H7 (cell line): ENCODE measurements at regions not wholly inside any gene's neighbourhood (a gene's known extent, or its start where the extent isn't known, plus 50 kb on each side); places are given as distances from the start of the nearest gene placed in this dataset.
"Not testable (repeated sequence)": the region's sequence is repeated elsewhere in the genome, so short reads cannot be mapped to it uniquely, and the experiment has no call there.

ENCODE experiments used
- DNase-seq: peaks from one replicate; pipeline ENCODE4 v3.0.0; 2012
- H3K27me3 ChIP-seq: 2 replicates; pipeline ENCODE4 v1.6.0; 2011; ENCODE audit warnings: mild to moderate bottlenecking, low read length; ENCODE audit not compliant: control insufficient read depth, insufficient read depth
- H3K36me3 ChIP-seq: replicated peaks from 2 replicates; pipeline ENCODE4 v1.5.1; 2011; ENCODE audit warnings: low read length; ENCODE audit not compliant: control insufficient read depth, insufficient read depth
- H3K4me3 ChIP-seq: 2 replicates; pipeline ENCODE4 v1.5.1; 2011; ENCODE audit warnings: low read depth, mild to moderate bottlenecking, control low read depth, low read length, moderate library complexity; ENCODE audit not compliant: insufficient read depth

- no peak overlapping the region for H3K4me3 ChIP-seq
- no peaks in the 10 kb centered on the region for H3K36me3 ChIP-seq
- no peaks in the 10 kb centered on the region for H3K27me3 ChIP-seq
- no peak for DNase-seq
Measured at GRCh38 chr14:28365510-28365909, 401.1 kb upstream of the FOXG1 start.

GRCh38 chr14:28373721-28374120, 392.9 kb upstream of the FOXG1 start:
- H3K36me3 ChIP-seq: no peaks in the 10 kb centered on the region
- DNase-seq: no peak
- no peaks in the 10 kb centered on the region for H3K27me3 ChIP-seq
- H3K4me3 ChIP-seq: no peak overlapping the region

- no peaks in the 10 kb centered on the region for H3K36me3 ChIP-seq
- H3K4me3 ChIP-seq: no peak overlapping the region
- no peaks in the 10 kb centered on the region for H3K27me3 ChIP-seq
- DNase-seq: peak; percentile 21
Measured at GRCh38 chr14:28375295-28375694, 391.3 kb upstream of the FOXG1 start.

- H3K27me3 ChIP-seq: no peaks in the 10 kb centered on the region
- no peak overlapping the region for H3K4me3 ChIP-seq
- no peak for DNase-seq
- H3K36me3 ChIP-seq: no peaks in the 10 kb centered on the region; the same call in 1 of the 2 replicates
Measured at GRCh38 chr14:28381656-28382055, 384.9 kb upstream of the FOXG1 start.

GRCh38 chr14:28382444-28383190, 384.0 kb upstream of the FOXG1 start:
- Histone ChIP-seq H3K36me3 (no peaks in the 10 kb centered on the region; the same call in 1 of the 2 replicates), H3K4me3 (no peak overlapping the region), H3K27me3 (no peaks in the 10 kb centered on the region)
- no peak for DNase-seq

GRCh38 chr14:28398506-28398905, 368.1 kb upstream of the FOXG1 start:
- Histone ChIP-seq H3K36me3 (no peaks in the 10 kb centered on the region), H3K27me3 (no peaks in the 10 kb centered on the region), H3K4me3 (no peak overlapping the region)
- no peak for DNase-seq

GRCh38 chr14:28401705-28402104, 364.9 kb upstream of the FOXG1 start:
- H3K4me3 ChIP-seq, H3K27me3 ChIP-seq, H3K36me3 ChIP-seq, DNase-seq: not testable (repeated sequence)

- no peaks in the 10 kb centered on the region for H3K36me3 ChIP-seq
- no peak for DNase-seq
- H3K27me3 ChIP-seq: no peaks in the 10 kb centered on the region
- no peak overlapping the region for H3K4me3 ChIP-seq
Measured at GRCh38 chr14:28406196-28406595, 360.4 kb upstream of the FOXG1 start.

- H3K27me3 ChIP-seq: no peaks in the 10 kb centered on the region
Measured at GRCh38 chr14:28407031-28407825, 359.4 kb upstream of the FOXG1 start.

GRCh38 chr14:28407996-28408395, 358.6 kb upstream of the FOXG1 start:
- Histone ChIP-seq H3K27me3 (no peaks in the 10 kb centered on the region), H3K36me3 (no peaks in the 10 kb centered on the region), H3K4me3 (no peak overlapping the region)
- no peak for DNase-seq

More at GRCh38 chr14:28407031-28407825, 359.4 kb upstream of the FOXG1 start:
- no peak for DNase-seq
- Histone ChIP-seq H3K36me3 (no peaks in the 10 kb centered on the region), H3K4me3 (no peak overlapping the region)

- DNase-seq: no peak
- H3K36me3 ChIP-seq: no peaks in the 10 kb centered on the region
Measured at GRCh38 chr14:28412077-28412476, 354.5 kb upstream of the FOXG1 start.

GRCh38 chr14:28426960-28427359, 339.6 kb upstream of the FOXG1 start:
- DNase-seq: no peak
- Histone ChIP-seq H3K27me3 (no peaks in the 10 kb centered on the region), H3K36me3 (no peaks in the 10 kb centered on the region), H3K4me3 (no peak overlapping the region)

More at GRCh38 chr14:28412077-28412476, 354.5 kb upstream of the FOXG1 start:
- no peak overlapping the region for H3K4me3 ChIP-seq
- no peaks in the 10 kb centered on the region for H3K27me3 ChIP-seq

- no peaks in the 10 kb centered on the region for H3K36me3 ChIP-seq
- no peak for DNase-seq
- H3K4me3 ChIP-seq: no peak overlapping the region
- H3K27me3 ChIP-seq: no peaks in the 10 kb centered on the region
Measured at GRCh38 chr14:28436821-28437220, 329.8 kb upstream of the FOXG1 start.

GRCh38 chr14:28461389-28461788, 305.2 kb upstream of the FOXG1 start:
- Histone ChIP-seq H3K27me3 (no peaks in the 10 kb centered on the region), H3K4me3 (no peak overlapping the region), H3K36me3 (no peaks in the 10 kb centered on the region)
- no peak for DNase-seq

- Histone ChIP-seq H3K4me3 (no peak overlapping the region), H3K27me3 (no peaks in the 10 kb centered on the region), H3K36me3 (no peaks in the 10 kb centered on the region)
- no peak for DNase-seq
Measured at GRCh38 chr14:28467611-28468010, 299.0 kb upstream of the FOXG1 start.
